ENCODE measurements at regions not wholly inside any gene's neighbourhood (a gene's known extent, or its start where the extent isn't known, plus 50 kb on each side); places are given as distances from the start of the nearest gene placed in this dataset.

DNA sequence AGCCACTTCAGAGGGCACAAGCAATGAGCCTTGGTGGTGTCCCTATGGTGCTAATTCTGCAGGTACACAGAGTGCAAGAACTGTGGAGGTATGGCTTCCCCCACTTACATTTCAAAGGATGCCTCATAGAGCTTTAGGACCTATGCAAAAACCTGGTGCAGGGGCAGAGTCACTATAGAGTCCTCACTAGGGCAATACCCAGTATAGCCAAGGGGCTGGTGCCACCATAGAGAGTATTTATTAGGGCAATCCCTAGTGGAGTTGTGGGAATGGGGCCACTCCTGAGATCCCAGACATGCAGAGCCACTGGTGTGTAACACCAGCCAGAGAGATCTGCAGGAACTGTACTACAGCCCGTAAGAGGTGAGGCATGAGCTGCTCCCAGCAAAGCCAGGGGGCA, 312.2 kb downstream of the SLC4A3 start:
- Histone ChIP-seq H3K9ac (ENCODE audit: insufficient read depth, low read depth, low read length) (no peak overlapping the region), H3K27ac (ENCODE audit: extremely low read length, insufficient read depth, low read length) (no peak overlapping the region), H3K36me3 (replicated peaks in 1 of 2; ENCODE audit: control insufficient read depth in 1 of 2, insufficient read depth in 2 of 2, low read length in 2 of 2) (no peaks in the 10 kb centered on the region), H3K79me2 (ENCODE audit: insufficient read depth, low read length) (no peaks in the 10 kb centered on the region), H3K4me3 (replicated peaks in 1 of 3; ENCODE audit: insufficient read depth in 1 of 3, low read depth in 2 of 3, low read length in 3 of 3) (no peak overlapping the region), H3K27me3 (ENCODE audit: control insufficient read depth in 1 of 2, insufficient read depth in 2 of 2, low read length in 2 of 2) (no peaks in the 10 kb centered on the region), H3K4me2 (ENCODE audit: low read depth, low read length) (no peak overlapping the region), H2AFZ (ENCODE audit: low read length) (no peak overlapping the region), H3K9me3 (ENCODE audit: low read length) (no peaks in the 10 kb centered on the region), H4K20me1 (ENCODE audit: insufficient read depth, low read length) (no peaks in the 10 kb centered on the region), H3K4me1 (ENCODE audit: insufficient read depth, low read length) (no peaks in the 10 kb centered on the region)
- WGBS (ENCODE audit: low lambda C conversion rate): 33% methylated on average over 1 of the region's 1 CpG
- ATAC-seq (no peak), DNase-seq (ENCODE audit: low spot score) (no peak), FAIRE-seq (no peak)
- TF ChIP-seq MTA3 (CRISPR knock-in tag; IDR thresholded peaks at IDR 0.05) (no peak), ZBTB33 (CRISPR knock-in tag; IDR thresholded peaks at IDR 0.05) (no peak), HES4 (CRISPR knock-in tag; IDR thresholded peaks at IDR 0.05; ENCODE audit: borderline replicate concordance) (no peak), ZNF12 (CRISPR knock-in tag; IDR thresholded peaks at IDR 0.05) (no peak), ZNF335 (CRISPR knock-in tag; IDR thresholded peaks at IDR 0.05) (no peak), ZNF234 (CRISPR knock-in tag; conservative IDR thresholded peaks at IDR 0.05) (no peak), ZXDC (CRISPR knock-in tag; IDR thresholded peaks at IDR 0.05) (no peak), TGIF2 (CRISPR knock-in tag; IDR thresholded peaks at IDR 0.05) (no peak)
- ChIA-PET POLR2A (no interaction called here), CTCF (ENCODE audit: low intra/inter-chr PET ratio, low total read pairs) (no interaction called here)
- in situ Hi-C loops (cut with HindIII; ENCODE audit: extremely low pct_ligation_motif_present, low pct_unique_long_range_greater_than_20kb) (no loop called here), intact Hi-C loops (cut with micrococcal nuclease; ENCODE audit: unreplicated experiment) (no loop called here)
- BruUV-seq (replicated peaks): no TSS peak
